ENCODE measurements at regions not wholly inside any gene's neighbourhood (a gene's known extent, or its start where the extent isn't known, plus 50 kb on each side); places are given as distances from the start of the nearest gene placed in this dataset.
"Not testable (repeated sequence)": the region's sequence is repeated elsewhere in the genome, so short reads cannot be mapped to it uniquely, and the experiment has no call there.

GRCh38 chr7:76941809-76942765 lies 90.1 kb downstream of the SPDYE17 start:
- not testable (repeated sequence) for H3K4me1 ChIP-seq (ENCODE audit: control insufficient read depth in 2 of 2, insufficient read depth in 2 of 2, low read length in 2 of 2); H3K27ac ChIP-seq (ENCODE audit: low read depth in 2 of 2, low read length in 2 of 2); H3K27me3 ChIP-seq (ENCODE audit: control insufficient read depth in 2 of 2, insufficient read depth in 2 of 2, low read length in 2 of 2); H3K36me3 ChIP-seq (ENCODE audit: control insufficient read depth in 2 of 2, insufficient read depth in 2 of 2, low read length in 2 of 2); H3K9ac ChIP-seq (ENCODE audit: low read depth in 1 of 2, low read length in 2 of 2); H3K9me3 ChIP-seq (ENCODE audit: control insufficient read depth in 2 of 2, low read length in 2 of 2); H3K4me3 ChIP-seq (ENCODE audit: low read length in 2 of 2)

GRCh38 chr7:76937781-76938180 lies 94.4 kb downstream of the SPDYE17 start:
- not testable (repeated sequence) for H3K27ac ChIP-seq (ENCODE audit: low read depth in 2 of 2, low read length in 2 of 2); H3K27me3 ChIP-seq (ENCODE audit: control insufficient read depth in 2 of 2, insufficient read depth in 2 of 2, low read length in 2 of 2); H3K9me3 ChIP-seq (ENCODE audit: control insufficient read depth in 2 of 2, low read length in 2 of 2); H3K4me3 ChIP-seq (ENCODE audit: low read length in 2 of 2); H3K4me1 ChIP-seq (ENCODE audit: control insufficient read depth in 2 of 2, insufficient read depth in 2 of 2, low read length in 2 of 2); H3K9ac ChIP-seq (ENCODE audit: low read depth in 1 of 2, low read length in 2 of 2); H3K36me3 ChIP-seq (ENCODE audit: control insufficient read depth in 2 of 2, insufficient read depth in 2 of 2, low read length in 2 of 2)

- not testable (repeated sequence) for H3K27me3 ChIP-seq (ENCODE audit: control insufficient read depth in 2 of 2, insufficient read depth in 2 of 2, low read length in 2 of 2); H3K4me1 ChIP-seq (ENCODE audit: control insufficient read depth in 2 of 2, insufficient read depth in 2 of 2, low read length in 2 of 2); H3K9ac ChIP-seq (ENCODE audit: low read depth in 1 of 2, low read length in 2 of 2); H3K9me3 ChIP-seq (ENCODE audit: control insufficient read depth in 2 of 2, low read length in 2 of 2); H3K4me3 ChIP-seq (ENCODE audit: low read length in 2 of 2); H3K27ac ChIP-seq (ENCODE audit: low read depth in 2 of 2, low read length in 2 of 2); H3K36me3 ChIP-seq (ENCODE audit: control insufficient read depth in 2 of 2, insufficient read depth in 2 of 2, low read length in 2 of 2)
Measured at GRCh38 chr7:76937330-76937729, 94.8 kb downstream of the SPDYE17 start.

- H3K9me3 ChIP-seq (ENCODE audit: control insufficient read depth in 2 of 2, low read length in 2 of 2); H3K4me1 ChIP-seq (ENCODE audit: control insufficient read depth in 2 of 2, insufficient read depth in 2 of 2, low read length in 2 of 2); H3K36me3 ChIP-seq (ENCODE audit: control insufficient read depth in 2 of 2, insufficient read depth in 2 of 2, low read length in 2 of 2); H3K27me3 ChIP-seq (ENCODE audit: control insufficient read depth in 2 of 2, insufficient read depth in 2 of 2, low read length in 2 of 2); H3K27ac ChIP-seq (ENCODE audit: low read depth in 2 of 2, low read length in 2 of 2); H3K4me3 ChIP-seq (ENCODE audit: low read length in 2 of 2); H3K9ac ChIP-seq (ENCODE audit: low read depth in 1 of 2, low read length in 2 of 2): not testable (repeated sequence)
Measured at GRCh38 chr7:76936346-76936745, 95.8 kb downstream of the SPDYE17 start.

DNA sequence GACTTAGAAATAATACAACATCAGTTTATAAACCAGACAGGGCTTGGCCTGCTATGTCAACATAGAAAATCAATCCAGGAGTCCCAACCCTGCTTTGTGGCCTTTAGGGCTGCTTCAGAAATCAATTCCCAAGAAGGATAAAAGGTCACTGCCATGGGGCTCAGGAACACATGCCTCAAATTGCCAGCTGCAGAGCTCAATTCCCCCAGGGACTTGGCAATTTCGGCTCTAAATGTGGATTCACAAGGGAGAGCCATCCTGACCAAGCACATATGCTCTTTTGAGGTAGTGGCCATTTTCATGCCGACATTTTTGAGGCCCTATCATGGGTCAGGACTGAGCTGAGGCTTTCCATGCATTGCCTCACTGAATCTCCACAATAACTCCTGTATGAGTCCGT lies 97.5 kb downstream of the SPDYE17 start:
- H3K27ac ChIP-seq (ENCODE audit: low read depth in 2 of 2, low read length in 2 of 2); H3K4me3 ChIP-seq (ENCODE audit: low read length in 2 of 2); H3K4me1 ChIP-seq (ENCODE audit: control insufficient read depth in 2 of 2, insufficient read depth in 2 of 2, low read length in 2 of 2); H3K27me3 ChIP-seq (ENCODE audit: control insufficient read depth in 2 of 2, insufficient read depth in 2 of 2, low read length in 2 of 2); H3K9ac ChIP-seq (ENCODE audit: low read depth in 1 of 2, low read length in 2 of 2); H3K9me3 ChIP-seq (ENCODE audit: control insufficient read depth in 2 of 2, low read length in 2 of 2); H3K36me3 ChIP-seq (ENCODE audit: control insufficient read depth in 2 of 2, insufficient read depth in 2 of 2, low read length in 2 of 2): not testable (repeated sequence)

- not testable (repeated sequence) for H3K4me1 ChIP-seq (ENCODE audit: control insufficient read depth in 2 of 2, insufficient read depth in 2 of 2, low read length in 2 of 2); H3K27me3 ChIP-seq (ENCODE audit: control insufficient read depth in 2 of 2, insufficient read depth in 2 of 2, low read length in 2 of 2); H3K27ac ChIP-seq (ENCODE audit: low read depth in 2 of 2, low read length in 2 of 2); H3K9ac ChIP-seq (ENCODE audit: low read depth in 1 of 2, low read length in 2 of 2); H3K36me3 ChIP-seq (ENCODE audit: control insufficient read depth in 2 of 2, insufficient read depth in 2 of 2, low read length in 2 of 2); H3K9me3 ChIP-seq (ENCODE audit: control insufficient read depth in 2 of 2, low read length in 2 of 2); H3K4me3 ChIP-seq (ENCODE audit: low read length in 2 of 2)
Measured at GRCh38 chr7:76932957-76933356, 99.2 kb downstream of the SPDYE17 start.

DNA sequence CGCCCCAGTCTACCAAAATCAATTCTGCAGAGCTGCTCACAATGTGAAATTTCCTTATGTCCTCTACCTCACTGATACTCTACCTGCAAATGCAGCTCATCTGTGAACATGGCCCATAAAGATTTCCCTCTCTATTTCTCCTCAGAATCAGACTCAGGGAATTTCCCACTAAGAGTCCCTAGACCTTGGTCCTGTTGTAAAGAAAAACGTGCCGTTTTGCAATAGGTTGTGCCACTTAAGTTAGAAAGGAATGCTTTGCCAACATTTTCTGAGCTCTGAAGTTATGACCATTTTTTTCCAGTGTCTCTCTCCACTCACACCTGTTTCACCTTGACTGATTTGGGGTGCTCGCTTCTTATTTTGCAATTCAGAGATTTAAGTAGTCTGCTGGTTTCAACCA lies 100.7 kb downstream of the SPDYE17 start:
- not testable (repeated sequence) for H3K27me3 ChIP-seq (ENCODE audit: control insufficient read depth in 2 of 2, insufficient read depth in 2 of 2, low read length in 2 of 2); H3K9ac ChIP-seq (ENCODE audit: low read depth in 1 of 2, low read length in 2 of 2); H3K4me1 ChIP-seq (ENCODE audit: control insufficient read depth in 2 of 2, insufficient read depth in 2 of 2, low read length in 2 of 2); H3K36me3 ChIP-seq (ENCODE audit: control insufficient read depth in 2 of 2, insufficient read depth in 2 of 2, low read length in 2 of 2); H3K27ac ChIP-seq (ENCODE audit: low read depth in 2 of 2, low read length in 2 of 2); H3K4me3 ChIP-seq (ENCODE audit: low read length in 2 of 2); H3K9me3 ChIP-seq (ENCODE audit: control insufficient read depth in 2 of 2, low read length in 2 of 2)

GRCh38 chr7:76930416-76930815 lies 101.7 kb downstream of the SPDYE17 start:
- not testable (repeated sequence) for H3K27ac ChIP-seq (ENCODE audit: low read depth in 2 of 2, low read length in 2 of 2); H3K4me1 ChIP-seq (ENCODE audit: control insufficient read depth in 2 of 2, insufficient read depth in 2 of 2, low read length in 2 of 2); H3K9me3 ChIP-seq (ENCODE audit: control insufficient read depth in 2 of 2, low read length in 2 of 2); H3K27me3 ChIP-seq (ENCODE audit: control insufficient read depth in 2 of 2, insufficient read depth in 2 of 2, low read length in 2 of 2); H3K36me3 ChIP-seq (ENCODE audit: control insufficient read depth in 2 of 2, insufficient read depth in 2 of 2, low read length in 2 of 2); H3K9ac ChIP-seq (ENCODE audit: low read depth in 1 of 2, low read length in 2 of 2); H3K4me3 ChIP-seq (ENCODE audit: low read length in 2 of 2)

- H3K9me3 ChIP-seq (ENCODE audit: control insufficient read depth in 2 of 2, low read length in 2 of 2); H3K27ac ChIP-seq (ENCODE audit: low read depth in 2 of 2, low read length in 2 of 2); H3K36me3 ChIP-seq (ENCODE audit: control insufficient read depth in 2 of 2, insufficient read depth in 2 of 2, low read length in 2 of 2); H3K27me3 ChIP-seq (ENCODE audit: control insufficient read depth in 2 of 2, insufficient read depth in 2 of 2, low read length in 2 of 2); H3K4me3 ChIP-seq (ENCODE audit: low read length in 2 of 2); H3K4me1 ChIP-seq (ENCODE audit: control insufficient read depth in 2 of 2, insufficient read depth in 2 of 2, low read length in 2 of 2); H3K9ac ChIP-seq (ENCODE audit: low read depth in 1 of 2, low read length in 2 of 2): not testable (repeated sequence)
Measured at GRCh38 chr7:76928751-76929150, 103.4 kb downstream of the SPDYE17 start.

DNA sequence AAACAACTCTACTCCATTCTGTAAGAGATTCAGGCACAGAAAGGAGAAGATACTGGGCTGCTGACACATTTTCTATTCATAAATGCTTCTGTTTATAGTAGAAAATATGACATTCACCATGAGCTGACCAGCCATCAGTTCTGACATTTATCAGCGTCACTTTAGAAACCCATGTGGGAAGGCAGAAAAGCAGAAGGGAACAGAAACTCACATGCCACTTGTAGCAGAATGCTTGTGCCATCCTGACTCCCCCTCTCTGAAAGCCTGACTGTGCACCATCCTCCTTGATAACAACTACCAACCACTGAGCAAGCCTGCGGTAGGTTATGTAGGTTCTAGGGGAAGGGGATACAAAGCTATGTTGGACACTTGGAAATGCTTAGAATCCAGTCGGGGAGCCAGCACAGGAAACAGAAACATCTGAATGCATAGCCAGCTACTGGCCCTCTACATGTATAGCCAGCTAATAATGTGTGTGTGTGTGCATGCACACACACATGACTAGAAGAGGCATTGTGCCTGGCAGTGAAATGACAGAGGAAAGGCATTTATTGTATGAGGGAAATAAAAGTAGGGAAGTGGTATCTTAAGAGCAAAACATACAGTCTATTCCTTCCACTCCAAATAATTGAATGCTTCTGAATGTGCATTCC lies 104.3 kb downstream of the SPDYE17 start:
- not testable (repeated sequence) for H3K36me3 ChIP-seq (ENCODE audit: control insufficient read depth in 2 of 2, insufficient read depth in 2 of 2, low read length in 2 of 2); H3K9ac ChIP-seq (ENCODE audit: low read depth in 1 of 2, low read length in 2 of 2); H3K4me3 ChIP-seq (ENCODE audit: low read length in 2 of 2); H3K4me1 ChIP-seq (ENCODE audit: control insufficient read depth in 2 of 2, insufficient read depth in 2 of 2, low read length in 2 of 2); H3K9me3 ChIP-seq (ENCODE audit: control insufficient read depth in 2 of 2, low read length in 2 of 2); H3K27me3 ChIP-seq (ENCODE audit: control insufficient read depth in 2 of 2, insufficient read depth in 2 of 2, low read length in 2 of 2); H3K27ac ChIP-seq (ENCODE audit: low read depth in 2 of 2, low read length in 2 of 2)

Data from mucosa of rectum (tissue), 2 donors.